CD4-positive, alpha-beta T cell treated with Interleukin-2 at 100 ng/mL for 4 hours (primary cell): ENCODE measurements at regions not wholly inside any gene's neighbourhood (a gene's known extent, or its start where the extent isn't known, plus 50 kb on each side); places are given as distances from the start of the nearest gene placed in this dataset.
"Not testable (repeated sequence)": the region's sequence is repeated elsewhere in the genome, so short reads cannot be mapped to it uniquely, and the experiment has no call there.

Experiments used
- DNase-seq: peaks from one replicate; pipeline ENCODE4 v3.0.0-alpha.2; 2020; ENCODE audit warnings: low spot score

DNA sequence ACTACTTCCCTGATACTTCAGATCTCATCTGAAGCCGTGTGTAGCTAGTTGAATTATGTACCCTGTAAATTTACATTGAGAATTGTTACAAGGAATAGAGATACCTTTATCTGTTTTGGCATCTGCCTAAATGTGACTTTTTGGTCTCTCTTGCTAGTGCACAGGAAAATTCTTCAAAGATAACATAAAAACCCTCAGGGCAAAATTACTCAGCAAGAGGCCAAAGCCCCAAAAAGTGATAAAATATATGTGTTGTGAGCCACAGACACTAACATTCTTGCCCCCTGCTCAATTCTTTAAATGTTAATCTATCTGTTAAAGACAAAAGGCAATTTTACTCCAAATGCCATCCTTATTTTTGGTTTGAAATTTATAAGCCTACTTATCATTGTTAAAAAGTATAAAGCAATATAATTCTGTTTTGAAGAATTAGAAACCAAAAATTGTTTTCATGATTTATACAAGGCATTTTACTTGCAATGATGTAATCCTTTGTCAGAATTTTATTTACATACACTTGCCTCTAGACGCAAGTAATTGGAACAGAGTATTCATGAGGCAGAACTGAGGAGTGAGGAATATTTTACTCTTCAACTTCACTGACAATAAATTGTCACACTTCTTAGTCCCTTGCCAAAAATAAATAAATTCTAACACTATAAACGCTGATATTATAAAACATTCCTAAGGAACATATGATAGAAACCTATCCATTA, 186.2 kb downstream of the EPM2A start:
- DNase-seq, result no peak

DNA sequence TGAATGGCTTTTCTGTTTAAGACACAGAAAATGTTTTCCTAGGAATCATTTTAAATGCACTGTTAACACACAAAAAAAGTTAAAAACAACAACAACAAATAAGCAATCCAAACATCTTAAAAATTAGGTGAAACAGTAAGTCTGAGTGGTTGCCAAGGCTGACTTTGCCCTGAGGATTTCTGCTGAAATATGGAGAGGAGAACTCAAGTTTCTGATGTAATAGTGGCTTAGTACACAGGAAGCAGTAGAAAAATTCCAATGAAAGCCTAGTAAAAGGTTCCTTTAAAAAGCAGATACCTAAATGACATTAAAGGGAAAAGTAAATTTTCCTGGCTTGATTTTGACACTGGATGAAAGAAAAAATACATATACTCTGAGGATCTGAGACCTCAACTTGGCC, 184.2 kb downstream of the EPM2A start:
- no peak for DNase-seq

DNA sequence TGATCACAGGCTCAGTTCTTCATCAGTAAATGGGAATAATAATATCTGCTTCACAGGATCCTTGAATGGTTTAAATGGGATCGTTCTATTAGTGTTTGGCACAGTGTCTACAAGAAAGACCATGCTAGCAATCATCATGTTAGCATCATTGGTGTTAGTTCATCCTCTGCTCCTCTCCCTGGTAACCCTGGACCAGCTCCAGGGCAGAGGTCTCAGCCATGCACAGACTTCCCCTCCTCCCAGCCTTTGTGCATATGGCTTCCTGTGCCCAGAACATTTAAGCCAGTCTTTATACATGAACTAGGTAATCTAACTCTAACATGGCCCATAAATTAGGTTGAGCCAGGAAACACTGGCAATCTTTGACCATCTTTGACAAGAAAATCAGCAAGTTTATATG, 180.2 kb downstream of the EPM2A start:
- DNase-seq, result no peak

DNA sequence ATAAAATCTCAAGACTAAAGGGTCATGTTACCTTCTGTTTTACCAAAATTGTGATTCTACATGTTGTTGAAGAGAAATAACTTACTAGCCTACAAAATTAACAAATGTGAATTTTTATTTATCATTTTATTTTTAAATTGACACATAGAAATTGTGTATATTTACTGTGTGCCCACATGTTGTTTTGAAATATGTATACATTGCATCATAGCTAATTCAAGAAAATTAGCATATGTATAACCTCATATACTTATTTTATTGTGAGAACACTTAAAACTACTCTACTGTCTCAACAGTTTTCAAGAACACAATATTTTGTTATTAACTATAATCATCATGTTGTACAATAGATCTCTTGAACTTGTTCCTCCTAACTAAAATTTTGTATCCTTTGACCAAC, 177.8 kb downstream of the EPM2A start:
- DNase-seq, result no peak

DNA sequence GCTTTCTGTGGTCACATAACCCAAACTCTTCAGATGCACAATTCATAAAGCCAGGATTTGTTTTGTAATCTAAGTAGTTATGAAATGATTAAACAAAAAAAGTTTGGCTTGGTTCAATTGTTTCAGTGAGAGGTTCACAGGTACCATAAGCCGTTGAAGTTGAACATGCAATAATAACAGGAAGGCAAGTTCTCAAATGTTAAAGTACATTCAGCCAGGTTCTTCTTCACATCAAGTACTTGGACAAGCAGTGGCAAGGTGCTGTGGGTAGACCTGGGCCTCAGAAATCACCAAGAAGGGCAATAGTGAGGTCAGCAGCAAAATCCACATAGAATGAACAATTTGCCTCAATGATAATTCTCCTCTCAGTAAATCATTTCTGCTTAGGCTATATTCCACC, 175.5 kb downstream of the EPM2A start:
- DNase-seq, result no peak

DNA sequence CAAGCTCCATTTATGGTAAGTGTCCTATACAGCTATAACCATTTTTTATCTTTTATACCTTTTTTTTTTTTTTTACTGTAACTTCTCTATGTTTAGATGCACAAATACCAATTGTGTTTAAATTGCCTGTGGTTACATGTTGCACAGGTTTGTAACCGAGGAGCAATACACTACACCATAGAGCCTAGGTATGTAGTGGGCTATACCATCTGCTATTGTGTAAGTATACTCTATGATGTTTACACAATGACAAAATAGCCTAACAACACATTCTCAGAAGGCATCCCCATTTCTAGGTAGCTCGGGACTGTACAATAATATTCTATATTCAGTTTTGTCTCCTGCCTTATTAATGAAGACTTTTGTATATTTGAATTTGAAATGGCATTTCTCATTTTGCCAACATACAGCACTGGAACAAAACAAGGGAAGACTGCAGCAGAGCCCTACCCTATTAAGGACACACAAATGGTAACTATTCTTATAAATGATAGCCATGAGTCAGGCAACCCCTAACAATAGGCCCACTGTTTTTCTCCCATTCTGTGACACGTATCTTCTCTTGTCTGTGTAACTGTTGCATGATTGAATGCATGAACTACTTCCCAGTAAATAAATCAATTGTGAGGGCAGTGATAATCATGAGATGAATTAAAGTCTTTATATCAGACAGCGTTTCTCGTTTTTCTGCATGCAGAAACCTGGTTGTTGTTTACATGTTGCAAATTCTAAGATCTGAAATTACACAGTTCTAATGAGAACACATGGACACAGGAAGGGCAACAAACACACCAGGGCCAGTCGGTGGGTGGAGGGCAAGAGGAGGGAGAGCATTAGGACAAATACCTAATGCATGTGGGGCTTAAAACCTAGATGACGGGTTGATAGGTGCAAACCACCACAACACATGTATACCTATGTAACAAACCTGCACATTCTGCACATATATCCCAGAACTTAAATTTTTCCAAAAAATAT, 173.9 kb downstream of the EPM2A start:
- DNase-seq, result no peak

DNA sequence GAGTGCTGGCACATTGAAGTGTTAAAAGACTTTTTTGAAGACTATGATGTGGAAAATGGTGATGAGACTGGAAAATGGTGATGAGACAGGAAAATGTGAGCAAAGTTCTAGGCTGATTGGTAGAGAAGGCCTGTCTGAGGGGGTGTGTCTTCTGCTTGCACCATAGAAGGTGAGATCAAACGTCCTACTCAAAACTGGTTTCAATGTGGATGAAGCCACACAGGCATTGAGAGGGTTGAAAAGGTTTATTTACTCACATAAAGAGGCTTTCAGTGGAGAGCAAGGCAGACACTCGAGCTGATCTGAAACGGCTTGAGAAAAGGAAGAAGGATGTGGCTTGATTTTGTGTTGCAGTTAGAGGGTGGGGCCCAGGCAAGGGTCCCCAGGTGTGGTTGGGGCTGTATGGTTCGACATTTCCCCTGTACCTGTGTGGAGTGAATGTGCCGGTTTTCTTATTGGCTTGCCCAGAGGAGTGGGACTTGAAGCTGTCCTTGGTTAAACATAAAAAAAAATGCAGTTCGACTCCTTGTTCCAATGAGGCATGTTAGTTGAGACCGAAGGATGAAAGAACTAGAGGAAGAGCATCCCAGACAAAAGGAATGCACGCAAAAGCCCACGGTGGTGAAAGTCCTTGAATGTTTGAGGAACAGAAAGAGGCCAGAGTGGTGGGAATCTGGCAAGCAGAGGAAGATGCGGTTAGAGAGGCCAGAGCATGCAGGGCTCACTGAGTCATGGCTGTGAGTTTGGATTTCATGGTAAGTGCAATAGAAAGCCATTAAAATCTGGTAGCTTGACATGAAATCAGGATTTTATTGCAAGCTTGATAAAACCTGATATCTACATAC, 172.3 kb downstream of the EPM2A start:
- DNase-seq, result no peak

DNA sequence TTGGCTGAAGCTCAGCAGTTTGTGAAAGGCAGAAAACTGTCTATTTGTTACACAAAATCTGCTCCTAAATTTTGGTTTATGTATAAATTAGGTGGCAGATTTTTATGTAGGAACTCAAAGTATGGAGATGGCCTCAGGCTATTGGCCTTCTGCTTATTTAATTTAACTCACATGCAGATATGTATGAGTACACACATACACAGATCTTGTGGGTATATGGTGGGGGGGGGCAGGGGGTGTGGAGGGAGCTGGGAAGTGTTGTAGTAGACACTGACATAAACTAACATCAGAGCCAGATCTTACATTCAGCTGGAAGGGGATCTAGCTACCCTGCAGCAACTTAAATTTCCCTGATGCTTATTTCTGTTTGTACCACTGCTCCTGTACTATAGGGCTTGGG, 170.8 kb downstream of the EPM2A start:
- no peak for DNase-seq

DNA sequence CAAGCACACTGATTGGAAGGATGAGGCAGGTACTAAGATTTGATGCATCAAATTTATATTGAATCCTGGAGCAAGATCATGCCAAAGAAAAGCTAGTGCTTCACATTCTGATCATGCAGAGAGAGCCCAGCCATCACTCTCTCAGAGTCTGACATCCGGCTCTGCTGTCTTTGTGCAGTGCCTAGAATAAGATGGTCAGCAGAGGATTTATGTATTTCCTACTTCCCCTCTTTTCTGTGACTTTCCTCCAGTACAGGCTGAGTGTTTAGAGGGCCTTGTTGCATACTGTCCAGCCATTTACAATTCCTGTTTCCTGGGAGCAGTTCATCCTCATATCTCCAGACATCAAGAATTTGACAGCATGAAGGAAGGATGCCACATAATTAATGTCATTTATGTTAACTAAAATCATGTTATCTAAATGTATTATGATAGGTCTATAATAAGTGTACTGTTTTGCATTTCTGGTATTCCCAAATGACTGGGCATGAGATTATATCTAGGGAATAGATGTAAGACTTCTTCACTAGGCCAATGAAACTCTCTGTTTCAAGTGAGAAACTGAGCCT, 167.6 kb downstream of the EPM2A start:
- DNase-seq, result no peak

DNA sequence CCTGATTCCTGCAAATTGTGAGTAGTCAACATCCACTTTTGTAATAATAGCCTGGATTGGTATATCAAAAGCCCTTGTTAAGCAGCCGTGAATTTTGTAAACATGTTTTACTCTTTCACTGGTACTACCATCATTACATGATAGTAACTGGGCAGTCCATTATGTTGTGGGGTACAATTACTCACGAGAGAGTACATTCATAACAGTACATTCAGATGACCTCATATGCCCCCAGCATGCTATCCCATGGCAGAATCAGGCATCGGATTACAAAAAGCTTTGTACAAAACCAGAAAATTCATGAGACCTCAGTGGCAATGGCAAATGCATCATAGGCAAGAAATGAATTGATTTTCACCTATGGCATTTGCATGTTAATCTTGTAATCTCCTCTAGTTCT, 166.2 kb downstream of the EPM2A start:
- DNase-seq, result no peak

DNA sequence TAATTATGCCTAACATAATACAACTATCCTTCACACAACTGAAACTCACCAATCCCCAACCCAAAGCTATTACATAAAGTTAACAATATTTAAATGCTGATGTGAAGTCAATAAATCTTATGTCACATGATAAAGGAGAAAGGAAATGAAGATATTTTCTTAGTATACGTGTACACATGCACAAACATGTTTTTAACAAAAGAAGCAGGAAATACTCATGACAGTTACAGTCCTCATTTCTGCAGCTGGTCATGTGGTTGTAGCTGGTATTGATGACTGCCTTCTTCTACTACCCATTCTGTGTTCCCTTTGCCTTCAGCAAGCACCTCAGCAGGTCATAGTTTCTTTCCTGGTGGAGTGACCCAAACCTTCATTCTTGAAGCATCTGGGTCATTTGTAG, 165.0 kb downstream of the EPM2A start:
- DNase-seq, result not testable (repeated sequence)

DNA sequence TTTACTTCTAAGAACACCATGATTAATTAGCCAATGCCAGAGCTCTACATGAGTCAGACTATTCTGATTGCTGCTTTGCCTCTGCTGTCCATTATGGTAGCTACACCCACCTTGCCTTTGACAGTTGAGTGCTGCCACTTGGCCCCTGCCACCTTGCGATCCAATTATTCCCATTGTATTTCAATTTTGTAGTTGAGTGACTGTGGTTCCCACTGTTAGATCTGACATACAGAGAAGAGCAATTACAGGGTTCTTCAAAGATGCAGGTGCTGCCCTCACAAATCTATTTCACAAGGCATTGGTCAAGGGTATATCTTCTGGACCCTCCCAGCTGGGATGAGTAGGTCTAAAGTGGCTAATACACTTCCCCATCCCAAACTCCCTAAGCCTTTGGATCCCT, 161.1 kb downstream of the EPM2A start:
- DNase-seq, result not testable (repeated sequence)
